ENCODE measurements at regions not wholly inside any gene's neighbourhood (a gene's known extent, or its start where the extent isn't known, plus 50 kb on each side); places are given as distances from the start of the nearest gene placed in this dataset.
"Not testable (repeated sequence)": the region's sequence is repeated elsewhere in the genome, so short reads cannot be mapped to it uniquely, and the experiment has no call there.

DNA sequence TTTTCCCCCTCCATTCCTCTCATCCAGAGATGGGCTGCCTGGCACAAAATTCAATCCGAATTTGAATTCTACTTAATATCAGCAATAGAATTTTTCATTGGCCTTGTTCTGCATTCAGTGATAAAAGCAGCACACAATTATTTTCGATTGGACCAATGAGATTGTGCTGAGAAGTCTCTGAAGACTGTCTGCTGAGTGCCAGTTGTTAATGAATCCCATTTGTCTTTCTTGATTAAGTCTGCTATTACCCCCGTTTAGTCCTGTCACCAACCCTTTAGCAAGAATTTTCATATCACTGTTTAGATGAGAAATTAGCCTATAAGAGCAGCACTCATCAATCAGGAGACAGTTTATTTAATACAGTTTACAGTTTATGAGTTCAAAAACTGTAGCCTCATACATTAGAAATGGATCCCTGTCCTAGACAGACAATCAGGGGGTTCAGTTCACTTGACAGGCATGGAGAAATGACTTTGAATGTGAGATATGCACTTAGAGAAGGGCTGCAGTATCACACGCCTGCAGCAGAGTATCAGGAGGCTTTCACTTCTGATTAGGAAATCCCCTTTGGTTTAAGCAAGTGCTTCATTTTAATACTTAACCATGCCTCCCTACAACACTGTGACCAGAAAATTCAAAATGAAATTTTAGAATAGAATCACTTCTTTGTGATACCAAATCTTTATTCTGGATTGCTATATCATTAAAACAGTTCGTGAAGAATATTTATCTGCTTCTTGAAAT is 304.7 kb upstream of the PTBP2 start:
- intact Hi-C loops (cut with DNase I, micrococcal nuclease) = no loop called here
- no peak overlapping the region for H3K4me3 Mint-ChIP-seq
- no peaks in the 10 kb centered on the region for H3K27me3 Mint-ChIP-seq

DNA sequence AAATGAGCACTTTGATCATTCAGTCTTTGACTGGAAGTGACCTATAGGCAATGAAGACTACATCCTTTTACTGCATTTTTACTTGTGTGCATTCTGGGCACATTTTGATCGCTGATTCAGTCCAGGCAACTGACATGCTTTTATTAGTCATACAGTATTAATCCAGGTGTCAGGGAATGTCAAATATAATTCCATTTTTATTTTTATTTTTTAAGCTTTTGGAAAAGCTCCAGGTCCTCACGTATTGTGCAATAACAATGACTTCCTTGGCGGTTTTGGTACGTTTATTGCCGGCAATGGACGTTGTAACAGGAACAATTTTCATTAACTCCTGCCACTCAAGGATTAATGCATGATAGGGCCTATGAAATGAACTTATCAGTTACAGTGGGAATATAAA is 302.6 kb upstream of the PTBP2 start:
- ChIA-PET POLR2A (no interaction called here), CTCF (no interaction called here)
- Mint-ChIP-seq H3K4me3 (no peak overlapping the region), H3K27me3 (no peaks in the 10 kb centered on the region), H3K9me3 (ENCODE audit: low read depth) (peaks cover 1% of the 10 kb centered on the region), H3K27ac (no peak overlapping the region), H3K4me1 (no peaks in the 10 kb centered on the region), H3K36me3 (ENCODE audit: low read depth) (no peaks in the 10 kb centered on the region)
- no peak for DNase-seq
- no peak for ATAC-seq
- intact Hi-C loops (cut with DNase I, micrococcal nuclease) = no loop called here

More for the DNA sequence above, 304.7 kb upstream of the PTBP2 start:
- ChIA-PET CTCF (no interaction called here), POLR2A (no interaction called here)
- Mint-ChIP-seq H3K36me3 (ENCODE audit: low read depth) (no peaks in the 10 kb centered on the region), H3K27ac (no peak overlapping the region), H3K4me1 (no peaks in the 10 kb centered on the region), H3K9me3 (ENCODE audit: low read depth) (peaks cover 1% of the 10 kb centered on the region)
- no peak for ATAC-seq
- DNase-seq = no peak

DNA sequence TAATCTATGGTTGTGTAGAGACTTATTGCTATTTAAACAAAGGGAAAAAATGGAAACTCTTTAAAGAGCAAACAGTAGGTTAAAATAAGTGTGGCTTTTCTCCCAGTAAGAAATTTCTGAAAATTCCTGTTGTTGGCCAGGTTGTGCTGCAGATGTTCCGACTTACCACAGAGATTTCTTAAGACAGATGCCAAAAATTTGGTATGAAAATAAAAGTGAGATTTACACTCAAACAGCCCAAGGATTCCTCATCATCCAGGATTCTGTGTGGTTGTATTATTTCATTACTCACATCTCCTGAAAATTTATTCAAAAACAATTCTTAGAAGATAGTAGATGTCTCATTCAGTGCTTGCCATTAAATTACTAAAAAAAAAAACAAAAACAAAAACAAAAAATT is 296.7 kb upstream of the PTBP2 start:
- Mint-ChIP-seq H3K4me1 (no peaks in the 10 kb centered on the region), H3K9me3 (ENCODE audit: low read depth) (peaks cover 3% of the 10 kb centered on the region), H3K4me3 (no peak overlapping the region), H3K36me3 (ENCODE audit: low read depth) (no peaks in the 10 kb centered on the region), H3K27ac (no peak overlapping the region), H3K27me3 (no peaks in the 10 kb centered on the region)
- DNase-seq = no peak
- POLR2A ChIA-PET = no interaction called here
- no peak for ATAC-seq
- CTCF ChIA-PET = no interaction called here
- intact Hi-C loops (cut with DNase I, micrococcal nuclease) = no loop called here

DNA sequence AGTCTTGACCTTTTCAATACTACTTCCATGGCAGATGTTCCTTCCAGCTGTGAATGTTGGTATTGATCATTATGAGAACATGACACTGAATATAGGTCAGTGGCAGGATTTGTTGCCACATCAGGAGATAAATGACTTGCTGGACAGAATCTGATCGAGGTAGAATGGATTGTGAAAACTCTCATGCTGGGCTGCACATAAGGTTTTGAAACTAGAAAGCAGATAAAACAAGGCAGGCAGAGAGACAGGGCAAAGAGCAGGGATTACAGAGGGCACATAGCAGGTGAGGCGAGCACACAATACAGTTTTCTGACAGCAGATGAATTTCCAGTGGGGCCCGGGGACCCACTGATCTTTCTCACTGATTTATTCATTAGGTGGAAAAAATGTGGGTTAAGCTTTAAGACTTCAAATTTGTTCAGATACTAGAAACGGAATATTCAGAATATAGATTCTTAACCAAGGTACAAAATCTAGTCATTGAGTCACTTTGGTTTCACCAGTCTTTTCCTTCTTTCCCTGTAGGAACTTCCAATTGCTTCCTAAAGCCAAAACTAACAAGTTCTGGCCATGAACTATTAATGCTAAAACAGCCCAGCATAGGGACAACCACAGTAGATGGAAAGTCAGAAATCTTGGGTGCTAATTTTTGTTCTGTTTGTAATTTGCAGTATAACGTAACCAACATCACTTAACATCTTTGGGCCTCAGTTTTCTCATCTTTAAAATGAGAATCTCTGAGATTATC is 296.0 kb upstream of the PTBP2 start:
- POLR2A ChIA-PET = no interaction called here
- H3K36me3 Mint-ChIP-seq (ENCODE audit: low read depth) = no peaks in the 10 kb centered on the region
- no peaks in the 10 kb centered on the region for H3K27me3 Mint-ChIP-seq
- no peak overlapping the region for H3K27ac Mint-ChIP-seq
- H3K9me3 Mint-ChIP-seq (ENCODE audit: low read depth) = peaks cover 3% of the 10 kb centered on the region
- CTCF ChIA-PET = no interaction called here
- ATAC-seq (no peak), DNase-seq (no peak)
- intact Hi-C loops (cut with DNase I, micrococcal nuclease) = no loop called here
- H3K4me1 Mint-ChIP-seq = no peaks in the 10 kb centered on the region
- H3K4me3 Mint-ChIP-seq = no peak overlapping the region

DNA sequence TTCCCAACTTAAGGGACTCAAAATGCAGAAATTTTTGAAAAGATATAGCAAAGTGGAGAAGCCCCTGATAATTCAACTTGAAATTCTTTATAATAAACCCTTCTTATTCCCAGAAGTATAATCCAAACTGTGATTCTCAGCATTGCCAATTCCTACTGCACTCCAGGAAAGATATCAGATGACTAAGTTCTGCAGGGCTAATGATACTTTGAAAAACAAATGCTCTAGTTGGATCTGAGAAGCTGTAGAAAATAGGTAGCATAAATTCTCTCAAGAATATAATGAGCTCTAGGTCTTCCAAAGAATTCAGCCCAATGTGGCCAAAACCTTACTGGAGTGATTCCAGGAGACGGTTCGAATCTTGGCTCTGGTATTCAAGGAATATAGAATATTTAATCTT is 294.0 kb upstream of the PTBP2 start:
- DNase-seq (no peak), ATAC-seq (no peak)
- Mint-ChIP-seq H3K36me3 (ENCODE audit: low read depth) (no peaks in the 10 kb centered on the region), H3K4me3 (no peak overlapping the region), H3K4me1 (no peaks in the 10 kb centered on the region), H3K9me3 (ENCODE audit: low read depth) (peaks cover 6% of the 10 kb centered on the region), H3K27me3 (no peaks in the 10 kb centered on the region), H3K27ac (no peak overlapping the region)
- intact Hi-C loops (cut with DNase I, micrococcal nuclease) = no loop called here
- ChIA-PET CTCF (no interaction called here), POLR2A (no interaction called here)

DNA sequence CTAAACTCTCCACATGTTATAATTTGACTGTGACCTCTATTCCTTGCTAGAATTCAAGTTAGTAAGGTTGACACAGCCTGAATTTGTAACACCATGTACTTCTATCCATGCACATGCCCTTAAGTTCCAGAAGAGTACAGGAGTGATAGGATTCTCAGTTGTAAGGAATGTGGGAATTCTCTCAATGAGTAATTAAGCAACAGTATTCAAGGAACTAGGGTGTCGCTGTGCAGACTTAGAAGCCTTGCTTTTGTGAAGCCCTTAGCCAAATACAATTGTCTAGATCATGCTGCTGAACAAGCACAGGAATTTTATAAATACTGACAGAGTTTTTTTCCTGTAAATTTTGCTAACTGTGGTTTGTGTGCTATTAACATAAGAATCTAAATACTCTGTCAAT is 276.3 kb upstream of the PTBP2 start:
- ChIA-PET POLR2A (no interaction called here), CTCF (no interaction called here)
- peaks cover 3% of the 10 kb centered on the region for H3K9me3 Mint-ChIP-seq (ENCODE audit: low read depth)
- no peak overlapping the region for H3K27ac Mint-ChIP-seq
- H3K27me3 Mint-ChIP-seq = peaks cover 3% of the 10 kb centered on the region
- H3K4me3 Mint-ChIP-seq = no peak overlapping the region
- no peak for DNase-seq
- H3K36me3 Mint-ChIP-seq (ENCODE audit: low read depth) = no peaks in the 10 kb centered on the region
- intact Hi-C loops (cut with DNase I, micrococcal nuclease) = no loop called here
- no peaks in the 10 kb centered on the region for H3K4me1 Mint-ChIP-seq
- no peak for ATAC-seq

DNA sequence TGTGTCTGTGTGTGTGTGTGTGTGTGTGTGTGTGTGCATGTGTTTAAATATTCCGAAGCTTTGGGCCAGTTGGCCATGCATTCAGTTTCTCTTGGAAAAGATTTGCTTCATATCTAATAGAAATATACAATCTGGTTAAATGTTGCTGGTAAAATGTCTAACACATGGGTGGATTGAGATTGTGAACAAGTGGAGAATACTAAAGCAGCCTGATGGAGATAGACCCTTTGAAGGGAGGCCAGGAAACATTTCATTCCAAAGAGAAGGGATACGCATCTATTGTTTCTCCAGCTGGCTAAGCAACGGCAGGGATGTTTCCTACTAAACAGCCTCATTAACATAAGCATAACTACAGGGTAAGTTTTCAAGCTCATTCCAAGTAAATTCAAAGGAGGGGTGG is 257.5 kb upstream of the PTBP2 start:
- DNase-seq (no peak), ATAC-seq (no peak)
- ChIA-PET CTCF (no interaction called here), POLR2A (no interaction called here)
- Mint-ChIP-seq H3K4me3 (no peak overlapping the region), H3K4me1 (no peaks in the 10 kb centered on the region), H3K9me3 (ENCODE audit: low read depth) (peaks cover 2% of the 10 kb centered on the region), H3K36me3 (ENCODE audit: low read depth) (no peaks in the 10 kb centered on the region), H3K27me3 (no peaks in the 10 kb centered on the region), H3K27ac (no peak overlapping the region)
- intact Hi-C loops (cut with DNase I, micrococcal nuclease) = no loop called here

DNA sequence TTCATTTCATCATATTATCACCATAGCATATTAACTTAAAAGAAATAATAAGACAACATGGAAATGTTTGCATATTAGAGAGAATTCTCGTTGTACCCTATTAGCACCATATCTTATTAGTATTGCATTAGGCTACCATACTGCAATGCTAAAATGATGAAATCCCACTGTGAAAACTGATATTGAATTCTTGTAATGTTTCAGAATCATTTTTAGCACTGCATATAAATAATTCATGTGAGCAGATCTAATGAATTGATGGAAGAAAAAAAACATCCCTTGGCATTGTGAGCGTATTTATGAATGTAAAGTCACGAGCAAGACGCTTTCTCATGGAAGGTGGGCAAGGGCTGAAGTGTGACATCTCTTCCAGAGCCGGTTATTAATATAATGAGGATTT is 257.1 kb upstream of the PTBP2 start:
- CTCF ChIA-PET = no interaction called here
- no peak overlapping the region for H3K27ac Mint-ChIP-seq
- H3K9me3 Mint-ChIP-seq (ENCODE audit: low read depth) = peaks cover 2% of the 10 kb centered on the region
- no peak overlapping the region for H3K4me3 Mint-ChIP-seq
- intact Hi-C loops (cut with DNase I, micrococcal nuclease) = no loop called here
- ATAC-seq = no peak
- no peaks in the 10 kb centered on the region for H3K36me3 Mint-ChIP-seq (ENCODE audit: low read depth)
- no peaks in the 10 kb centered on the region for H3K27me3 Mint-ChIP-seq
- POLR2A ChIA-PET = no interaction called here
- DNase-seq = no peak
- H3K4me1 Mint-ChIP-seq = no peaks in the 10 kb centered on the region

DNA sequence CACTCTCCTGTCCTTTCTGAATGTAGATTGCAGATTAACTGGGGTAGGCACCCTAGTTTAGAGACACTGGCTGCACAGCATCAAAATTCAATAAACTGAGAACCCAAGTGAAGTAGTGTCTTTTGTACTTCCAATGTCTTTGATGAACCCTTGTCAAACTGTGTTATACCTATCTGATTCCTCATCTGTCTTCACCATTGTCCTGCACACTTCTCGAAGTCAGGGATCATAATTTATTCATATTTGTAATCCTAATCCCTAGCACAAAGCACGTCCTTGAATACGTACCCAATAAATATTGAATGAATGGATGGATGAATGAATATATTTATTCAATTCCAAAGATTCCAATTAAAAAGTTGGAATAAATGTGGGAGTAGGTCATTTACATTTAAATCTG is 256.6 kb upstream of the PTBP2 start:
- Mint-ChIP-seq H3K27me3 (no peaks in the 10 kb centered on the region), H3K27ac (no peak overlapping the region), H3K4me1 (no peaks in the 10 kb centered on the region), H3K4me3 (no peak overlapping the region), H3K9me3 (ENCODE audit: low read depth) (peaks cover 2% of the 10 kb centered on the region), H3K36me3 (ENCODE audit: low read depth) (no peaks in the 10 kb centered on the region)
- no peak for DNase-seq
- ChIA-PET POLR2A (no interaction called here), CTCF (no interaction called here)
- intact Hi-C loops (cut with DNase I, micrococcal nuclease) = no loop called here
- no peak for ATAC-seq

DNA sequence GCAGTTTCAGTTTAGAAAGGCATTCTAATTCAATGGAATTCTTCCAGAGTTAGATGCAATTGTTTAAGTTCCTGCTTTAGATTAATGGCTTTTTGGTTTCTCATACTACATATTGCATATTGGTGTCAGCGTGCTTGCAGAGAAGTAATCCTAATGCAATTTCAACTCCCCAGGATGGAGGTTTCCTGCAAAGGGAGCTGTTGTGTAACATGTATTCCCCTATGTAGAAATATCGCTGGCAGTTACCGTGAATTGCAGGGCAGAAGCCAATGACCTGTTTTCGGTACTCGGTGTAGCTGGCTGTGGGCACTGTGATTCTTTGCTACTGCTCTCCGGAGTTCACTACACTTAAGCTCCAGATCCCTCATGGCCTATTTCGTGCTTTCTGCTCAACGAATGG is 256.1 kb upstream of the PTBP2 start:
- Mint-ChIP-seq H3K9me3 (ENCODE audit: low read depth) (peaks cover 2% of the 10 kb centered on the region), H3K27me3 (no peaks in the 10 kb centered on the region), H3K4me1 (no peaks in the 10 kb centered on the region), H3K36me3 (ENCODE audit: low read depth) (no peaks in the 10 kb centered on the region), H3K4me3 (no peak overlapping the region), H3K27ac (no peak overlapping the region)
- ChIA-PET POLR2A (no interaction called here), CTCF (no interaction called here)
- DNase-seq (no peak), ATAC-seq (no peak)
- intact Hi-C loops (cut with DNase I, micrococcal nuclease) = no loop called here

DNA sequence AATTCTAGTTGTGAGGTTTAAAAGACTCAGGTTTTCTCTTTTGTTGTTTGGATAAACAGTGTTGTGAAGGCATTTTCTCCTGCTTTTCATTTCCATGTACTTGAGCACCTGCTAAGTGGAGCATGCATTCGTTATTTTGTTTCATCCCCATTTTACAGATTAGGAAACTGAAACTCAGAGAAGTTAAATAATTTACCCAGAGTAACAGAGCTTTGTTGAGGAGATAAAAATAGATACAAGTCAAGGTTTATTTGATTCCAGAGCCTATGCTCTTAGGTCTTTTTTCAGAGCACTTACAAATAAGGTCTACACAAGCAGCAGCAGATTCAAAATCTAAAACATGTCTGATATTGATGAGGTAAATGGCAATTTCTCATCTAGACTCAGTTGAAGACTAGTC is 254.7 kb upstream of the PTBP2 start:
- ChIA-PET CTCF (no interaction called here), POLR2A (no interaction called here)
- H3K36me3 Mint-ChIP-seq (ENCODE audit: low read depth) = no peaks in the 10 kb centered on the region
- intact Hi-C loops (cut with DNase I, micrococcal nuclease) = no loop called here
- DNase-seq (no peak), ATAC-seq (no peak)
- no peak overlapping the region for H3K4me3 Mint-ChIP-seq
- no peaks in the 10 kb centered on the region for H3K27me3 Mint-ChIP-seq
- peaks cover 5% of the 10 kb centered on the region for H3K9me3 Mint-ChIP-seq (ENCODE audit: low read depth)
- H3K4me1 Mint-ChIP-seq = no peaks in the 10 kb centered on the region
- no peak overlapping the region for H3K27ac Mint-ChIP-seq

DNA sequence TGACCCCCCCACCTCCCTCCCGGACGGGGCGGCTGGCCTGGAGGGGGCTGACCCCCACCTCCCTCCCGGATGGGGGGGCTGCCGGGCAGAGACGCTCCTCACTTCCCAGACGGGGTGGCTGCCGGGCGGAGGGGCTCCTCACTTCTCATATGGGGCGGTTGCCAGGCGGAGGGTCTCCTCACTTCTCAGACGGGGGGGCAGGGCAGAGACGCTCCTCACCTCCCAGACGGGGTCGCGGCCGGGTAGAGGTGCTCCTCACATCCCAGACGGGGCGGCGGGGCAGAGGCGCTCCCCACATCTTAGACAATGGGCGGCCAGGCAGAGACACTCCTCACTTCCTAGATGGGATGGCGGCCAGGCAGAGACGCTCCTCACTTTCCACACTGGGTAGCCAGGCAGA is 251.9 kb upstream of the PTBP2 start:
- CTCF ChIA-PET; POLR2A ChIA-PET; H3K36me3 Mint-ChIP-seq (ENCODE audit: low read depth); H3K4me3 Mint-ChIP-seq; H3K9me3 Mint-ChIP-seq (ENCODE audit: low read depth); H3K27me3 Mint-ChIP-seq; ATAC-seq; DNase-seq; H3K4me1 Mint-ChIP-seq; intact Hi-C loops (cut with DNase I, micrococcal nuclease); H3K27ac Mint-ChIP-seq: not testable (repeated sequence)

Data from activated CD4-positive, alpha-beta T cell treated with anti-CD3 and anti-CD28 coated beads for 36 hours (primary cell).